ENCODE measurements at regions not wholly inside any gene's neighbourhood (a gene's known extent, or its start where the extent isn't known, plus 50 kb on each side); places are given as distances from the start of the nearest gene placed in this dataset.

DNA sequence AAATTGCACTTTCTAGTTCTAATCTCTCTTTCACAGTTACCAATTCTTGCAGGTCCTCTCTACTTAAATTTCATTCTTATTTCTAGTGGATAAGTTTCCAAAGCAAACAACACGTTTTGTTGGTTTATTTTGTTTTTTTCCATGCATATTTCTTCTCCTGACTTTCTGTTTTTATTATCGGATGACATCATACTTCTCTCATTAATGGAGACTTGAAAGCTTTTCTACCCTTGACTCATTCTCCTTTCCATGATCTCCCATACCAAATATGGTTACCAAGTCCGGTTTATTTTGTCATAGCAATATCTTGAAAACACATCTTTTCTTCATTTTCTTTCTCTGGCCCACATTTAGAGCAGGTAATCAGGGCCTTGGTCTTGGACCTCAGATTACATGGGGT, 796.5 kb downstream of the GALC start:
- H3K27ac ChIP-seq = no peak overlapping the region
- DNase-seq (ENCODE audit: low spot score in 2 of 2) = no peak
- 70 to 73% methylated on average over 3 of the region's 3 CpGs for WGBS, 2 donors
- H3K36me3 ChIP-seq = no peaks in the 10 kb centered on the region
- TF ChIP-seq EP300 (IDR thresholded peaks at IDR 0.05) (no peak), POLR2A (IDR thresholded peaks at IDR 0.05) (no peak)
- TF ChIP-seq, protein P1, sequence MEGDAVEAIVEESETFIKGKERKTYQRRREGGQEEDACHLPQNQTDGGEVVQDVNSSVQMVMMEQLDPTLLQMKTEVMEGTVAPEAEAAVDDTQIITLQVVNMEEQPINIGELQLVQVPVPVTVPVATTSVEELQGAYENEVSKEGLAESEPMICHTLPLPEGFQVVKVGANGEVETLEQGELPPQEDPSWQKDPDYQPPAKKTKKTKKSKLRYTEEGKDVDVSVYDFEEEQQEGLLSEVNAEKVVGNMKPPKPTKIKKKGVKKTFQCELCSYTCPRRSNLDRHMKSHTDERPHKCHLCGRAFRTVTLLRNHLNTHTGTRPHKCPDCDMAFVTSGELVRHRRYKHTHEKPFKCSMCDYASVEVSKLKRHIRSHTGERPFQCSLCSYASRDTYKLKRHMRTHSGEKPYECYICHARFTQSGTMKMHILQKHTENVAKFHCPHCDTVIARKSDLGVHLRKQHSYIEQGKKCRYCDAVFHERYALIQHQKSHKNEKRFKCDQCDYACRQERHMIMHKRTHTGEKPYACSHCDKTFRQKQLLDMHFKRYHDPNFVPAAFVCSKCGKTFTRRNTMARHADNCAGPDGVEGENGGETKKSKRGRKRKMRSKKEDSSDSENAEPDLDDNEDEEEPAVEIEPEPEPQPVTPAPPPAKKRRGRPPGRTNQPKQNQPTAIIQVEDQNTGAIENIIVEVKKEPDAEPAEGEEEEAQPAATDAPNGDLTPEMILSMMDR (IDR thresholded peaks at IDR 0.05) = no peak
- H3K4me3 ChIP-seq = no peak overlapping the region
- no peaks in the 10 kb centered on the region for H3K9me3 ChIP-seq
- no peaks in the 10 kb centered on the region for H3K4me1 ChIP-seq
- H3K27me3 ChIP-seq = no peaks in the 10 kb centered on the region

DNA sequence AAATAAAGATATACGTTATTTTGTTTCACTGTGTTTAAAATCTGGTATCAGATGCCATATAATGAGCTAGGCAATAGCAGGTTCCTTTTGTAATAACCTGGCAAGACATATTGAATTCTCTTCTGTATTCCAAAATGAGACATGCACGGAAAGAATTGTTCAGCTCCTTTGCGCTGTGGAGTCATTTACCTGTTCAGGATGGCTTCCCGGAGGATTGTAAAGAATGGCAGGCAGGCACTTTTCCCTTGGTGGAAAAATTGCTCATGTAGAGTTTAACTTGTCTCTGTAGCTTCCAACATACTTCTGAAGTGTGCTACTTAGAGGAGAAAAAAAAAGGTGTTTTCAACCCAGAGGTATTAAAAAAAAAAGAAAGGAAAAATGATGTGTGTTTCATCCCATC, 805.2 kb downstream of the GALC start:
- Histone ChIP-seq H3K4me3 (no peak overlapping the region), H3K9me3 (no peaks in the 10 kb centered on the region), H3K27me3 (no peaks in the 10 kb centered on the region), H3K4me1 (no peaks in the 10 kb centered on the region), H3K36me3 (no peaks in the 10 kb centered on the region), H3K27ac (no peak overlapping the region)
- TF ChIP-seq EP300 (IDR thresholded peaks at IDR 0.05) (no peak), POLR2A (IDR thresholded peaks at IDR 0.05) (no peak)
- TF ChIP-seq, protein P1 (IDR thresholded peaks at IDR 0.05) = no peak
- 86 to 90% methylated on average over 4 of the region's 4 CpGs for WGBS, 2 donors
- no peak for DNase-seq (ENCODE audit: low spot score in 2 of 2)

DNA sequence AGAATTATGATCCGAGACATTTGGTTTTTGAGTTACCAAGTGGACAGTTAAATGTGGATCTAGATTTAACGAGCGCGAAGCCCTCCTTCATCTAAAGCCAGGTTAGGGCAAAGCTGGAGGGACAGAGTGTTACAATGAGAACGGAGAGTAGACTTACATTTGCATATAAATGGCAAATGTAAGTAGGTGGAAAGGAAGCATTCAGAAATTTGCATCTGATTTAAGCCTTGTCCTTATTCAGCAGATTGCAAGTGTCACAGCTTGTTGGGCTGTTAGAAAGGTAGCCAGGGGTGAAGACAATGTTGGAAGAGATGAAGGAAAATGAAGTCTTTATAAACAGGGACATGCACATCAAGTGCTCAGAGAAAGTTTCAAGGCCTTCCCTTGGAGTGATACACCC, 806.2 kb downstream of the GALC start:
- TF ChIP-seq EP300 (IDR thresholded peaks at IDR 0.05) (no peak), POLR2A (IDR thresholded peaks at IDR 0.05) (no peak)
- TF ChIP-seq, protein P1 (IDR thresholded peaks at IDR 0.05) = no peak
- 80 to 81% methylated on average over 5 of the region's 5 CpGs for WGBS, 2 donors

DNA sequence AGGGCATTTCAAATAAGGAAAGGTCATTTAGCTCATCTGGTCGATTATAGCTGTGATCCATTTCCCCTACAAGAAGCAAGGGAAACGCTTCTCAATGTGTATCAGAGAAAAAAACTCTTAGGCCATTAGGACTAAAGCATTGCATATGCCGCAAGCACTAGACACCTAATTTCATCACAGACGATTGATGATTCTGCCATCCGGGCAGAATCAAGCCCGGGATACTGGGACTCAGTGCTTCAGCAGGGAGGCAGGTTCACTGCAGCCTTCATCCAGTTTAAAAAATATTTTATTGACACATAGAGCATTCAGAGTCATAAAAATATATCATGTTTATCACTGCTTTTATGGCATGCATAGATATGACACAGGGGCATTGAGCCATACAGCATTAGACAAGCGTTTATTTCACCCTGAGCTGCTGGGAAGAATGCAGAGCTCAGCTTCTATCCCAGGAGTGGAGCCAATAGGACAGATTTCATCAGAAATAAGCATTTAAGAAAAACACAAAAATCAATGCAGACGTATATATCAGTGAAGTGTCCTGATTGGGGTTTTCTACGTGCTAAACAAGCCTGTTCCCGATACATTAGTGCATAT, 806.9 kb downstream of the GALC start:
- no peaks in the 10 kb centered on the region for H3K27me3 ChIP-seq
- no peak for DNase-seq (ENCODE audit: low spot score in 2 of 2)
- 58 to 65% methylated on average over 10 of the region's 10 CpGs for WGBS, 2 donors
- TF ChIP-seq, protein P1 (IDR thresholded peaks at IDR 0.05) = no peak
- TF ChIP-seq EP300 (IDR thresholded peaks at IDR 0.05) (no peak), POLR2A (IDR thresholded peaks at IDR 0.05) (no peak)
- no peaks in the 10 kb centered on the region for H3K36me3 ChIP-seq
- H3K4me1 ChIP-seq = no peaks in the 10 kb centered on the region
- no peak overlapping the region for H3K4me3 ChIP-seq
- H3K9me3 ChIP-seq = no peaks in the 10 kb centered on the region
- no peak overlapping the region for H3K27ac ChIP-seq

More for the DNA sequence above, 806.2 kb downstream of the GALC start:
- Histone ChIP-seq H3K27ac (no peak overlapping the region), H3K36me3 (no peaks in the 10 kb centered on the region), H3K9me3 (no peaks in the 10 kb centered on the region), H3K4me3 (no peak overlapping the region), H3K27me3 (no peaks in the 10 kb centered on the region), H3K4me1 (no peaks in the 10 kb centered on the region)
- DNase-seq (ENCODE audit: low spot score in 2 of 2) = no peak

DNA sequence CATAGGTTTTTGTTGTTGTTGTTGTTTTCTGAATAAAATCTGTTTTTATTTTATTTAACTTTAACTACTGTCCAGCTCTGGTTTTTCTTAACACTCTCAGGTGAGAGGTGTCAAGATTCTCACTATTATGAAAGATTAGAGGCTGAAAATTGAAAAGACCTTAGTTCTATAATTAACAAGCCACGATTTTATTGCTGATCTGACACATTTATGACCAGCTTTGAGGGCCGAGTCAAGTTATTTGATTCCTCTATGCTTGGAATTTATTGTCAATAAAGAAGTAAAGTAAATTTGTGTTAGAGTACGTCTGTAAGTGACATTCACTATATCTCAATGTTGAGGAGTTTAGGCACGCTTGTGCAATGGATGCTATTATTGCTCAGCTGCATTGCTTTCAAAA, 808.8 kb downstream of the GALC start:
- TF ChIP-seq EP300 (IDR thresholded peaks at IDR 0.05) = no peak
- TF ChIP-seq, protein P1 (IDR thresholded peaks at IDR 0.05) = no peak
- no peak for TF ChIP-seq POLR2A (IDR thresholded peaks at IDR 0.05)
- 78 to 86% methylated on average over 4 of the region's 4 CpGs for WGBS, 2 donors
- H3K9me3 ChIP-seq = no peaks in the 10 kb centered on the region
- DNase-seq (ENCODE audit: low spot score in 2 of 2) = no peak
- H3K36me3 ChIP-seq = no peaks in the 10 kb centered on the region
- no peak overlapping the region for H3K4me3 ChIP-seq
- no peaks in the 10 kb centered on the region for H3K4me1 ChIP-seq
- H3K27me3 ChIP-seq = no peaks in the 10 kb centered on the region
- no peak overlapping the region for H3K27ac ChIP-seq
